H1 (cell line): ENCODE measurements at regions not wholly inside any gene's neighbourhood (a gene's known extent, or its start where the extent isn't known, plus 50 kb on each side); places are given as distances from the start of the nearest gene placed in this dataset.

Experiments
- EZH2 ChIP-seq: fragments of 200-600 bp; sonication (generic); IDR thresholded peaks from 2 replicates; pipeline ENCODE4 v1.7.1; 2012; ENCODE audit warnings: low read depth, mild to moderate bottlenecking, moderate library complexity, low read length, inconsistent platforms; ENCODE audit not compliant: severe bottlenecking
- NRF1 ChIP-seq: IDR thresholded peaks from 2 replicates; pipeline ENCODE4 v1.6.1; 2011; ENCODE audit warnings: mild to moderate bottlenecking, low read depth, low read length, improper control_type of control experiment
- SAP30 ChIP-seq: fragments of 300-600 bp; sonication (generic); IDR thresholded peaks from 2 replicates; pipeline ENCODE4 v1.7.1; 2012; ENCODE audit warnings: low read length, moderate library complexity, mild to moderate bottlenecking, inconsistent platforms; ENCODE audit not compliant: insufficient read depth, insufficient replicate concordance
- SIRT6 ChIP-seq: IDR thresholded peaks from one replicate; pipeline ENCODE4 v1.7.1; 2012; ENCODE audit warnings: low read length, inconsistent platforms
- TF ChIP-seq, protein P1 (sequence below): IDR thresholded peaks from 2 replicates; pipeline ENCODE4 v1.6.1; 2012; ENCODE audit warnings: inconsistent platforms
- TF ChIP-seq, protein P2 (sequence below): IDR thresholded peaks from 2 replicates; pipeline ENCODE4 v1.6.1; 2012; ENCODE audit warnings: inconsistent platforms

DNA sequence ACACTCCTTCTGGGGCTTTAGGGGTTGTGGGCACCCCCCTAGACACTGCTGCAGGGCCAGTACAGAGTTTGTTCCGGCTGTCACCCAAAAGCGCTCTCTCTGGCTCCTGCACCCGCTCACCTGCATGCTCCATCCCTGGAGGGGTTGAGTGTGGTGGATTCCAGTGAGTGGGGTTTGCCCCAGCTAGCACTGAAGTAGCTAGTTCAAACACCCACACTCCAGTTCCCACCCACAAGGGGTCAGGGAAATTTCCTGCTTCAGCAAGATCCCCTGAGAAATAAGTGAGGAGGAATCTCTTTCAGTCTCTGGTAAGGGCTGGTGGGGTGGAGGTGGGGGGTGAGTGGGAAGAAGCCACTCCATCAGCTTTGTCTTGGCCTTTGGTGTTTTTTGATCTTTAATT lies 73.6 kb downstream of the TMEM17 start (continued):
- TF ChIP-seq, protein P1, sequence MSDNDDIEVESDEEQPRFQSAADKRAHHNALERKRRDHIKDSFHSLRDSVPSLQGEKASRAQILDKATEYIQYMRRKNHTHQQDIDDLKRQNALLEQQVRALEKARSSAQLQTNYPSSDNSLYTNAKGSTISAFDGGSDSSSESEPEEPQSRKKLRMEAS = no peak
- TF ChIP-seq SAP30 (no peak), EZH2 (no peak), SIRT6 (no peak), NRF1 (no peak)
- TF ChIP-seq, protein P2, sequence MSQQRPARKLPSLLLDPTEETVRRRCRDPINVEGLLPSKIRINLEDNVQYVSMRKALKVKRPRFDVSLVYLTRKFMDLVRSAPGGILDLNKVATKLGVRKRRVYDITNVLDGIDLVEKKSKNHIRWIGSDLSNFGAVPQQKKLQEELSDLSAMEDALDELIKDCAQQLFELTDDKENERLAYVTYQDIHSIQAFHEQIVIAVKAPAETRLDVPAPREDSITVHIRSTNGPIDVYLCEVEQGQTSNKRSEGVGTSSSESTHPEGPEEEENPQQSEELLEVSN = no peak
